Astrocyte (in vitro differentiated cells and primary cell): ENCODE measurements at regions not wholly inside any gene's neighbourhood (a gene's known extent, or its start where the extent isn't known, plus 50 kb on each side); places are given as distances from the start of the nearest gene placed in this dataset.

Experiments
- CTCF ChIP-seq: IDR thresholded peaks from 2 replicates; pipeline ENCODE4 v1.5.1; 2011; ENCODE audit warnings: low read depth, mild to moderate bottlenecking, inconsistent platforms, low read length, moderate library complexity; ENCODE audit not compliant: insufficient read depth
- EZH2 ChIP-seq: IDR thresholded peaks from 2 replicates; pipeline ENCODE4 v1.6.1; 2012; ENCODE audit warnings: mild to moderate bottlenecking, low read length, inconsistent platforms; ENCODE audit not compliant: insufficient read depth

GRCh38 chr13:106354961-106355360 is 180.5 kb downstream of the EFNB2 start:
- TF ChIP-seq CTCF: no peak
- no peak for TF ChIP-seq EZH2
